Activated naive CD4-positive, alpha-beta T cell treated with anti-CD3 and anti-CD28 coated beads for 36 hours (primary cell): ENCODE measurements at regions not wholly inside any gene's neighbourhood (a gene's known extent, or its start where the extent isn't known, plus 50 kb on each side); places are given as distances from the start of the nearest gene placed in this dataset.

ENCODE experiments used
- CTCF ChIA-PET: fragments of 350-600 bp; sonication (Branson Sonifier 250); formaldehyde crosslinking; loops from one replicate; lab custom pipeline; 2021; ENCODE audit warnings: antibody characterized with exemption; lab: Charles Lee
- DNase-seq: peaks from one replicate; pipeline ENCODE4 v3.0.0-alpha.2; 2020
- H3K27ac Mint-ChIP-seq: one replicate; pipeline ENCODE4 v1.8.0; 2021; ENCODE audit warnings: mild to moderate bottlenecking, mixed read lengths
- H3K27me3 Mint-ChIP-seq: one replicate; pipeline ENCODE4 v1.8.0; 2021; ENCODE audit warnings: low read depth, mixed read lengths
- H3K36me3 Mint-ChIP-seq: one replicate; pipeline ENCODE4 v1.8.0; 2021; ENCODE audit warnings: low read depth, mixed read lengths
- H3K4me1 Mint-ChIP-seq: one replicate; pipeline ENCODE4 v1.8.0; 2021; ENCODE audit warnings: low read depth, mixed read lengths
- H3K4me3 Mint-ChIP-seq: one replicate; pipeline ENCODE4 v1.8.0; 2021; ENCODE audit warnings: mild to moderate bottlenecking, moderate library complexity, mixed read lengths
- H3K9me3 Mint-ChIP-seq: one replicate; pipeline ENCODE4 v1.8.0; 2021; ENCODE audit warnings: mixed read lengths
- intact Hi-C: fragments of 100-400 bp; cut with micrococcal nuclease; formaldehyde crosslinking; loops from one replicate; pipeline ENCODE4 v1.15.1; 2023

- intact Hi-C loops: loop anchor here (10.0 kb wide), 1 partner anchor 293 kb away; no protein-coding TSS in a partner anchor
- H3K9me3 Mint-ChIP-seq: no peaks in the 10 kb centered on the region
- peaks cover 6% of the 10 kb centered on the region for H3K27me3 Mint-ChIP-seq
- H3K36me3 Mint-ChIP-seq: no peaks in the 10 kb centered on the region
- H3K27ac Mint-ChIP-seq: no peak overlapping the region
- no peak for DNase-seq
- CTCF ChIA-PET: no interaction called here
- peaks cover 1% of the 10 kb centered on the region for H3K4me1 Mint-ChIP-seq
- H3K4me3 Mint-ChIP-seq: no peak overlapping the region
Observed at GRCh38 chr5:111851631-111852548, 94.9 kb upstream of the NREP start.

- Mint-ChIP-seq H3K27me3 (peaks cover 6% of the 10 kb centered on the region), H3K27ac (no peak overlapping the region), H3K4me3 (no peak overlapping the region), H3K4me1 (no peaks in the 10 kb centered on the region), H3K9me3 (no peaks in the 10 kb centered on the region), H3K36me3 (no peaks in the 10 kb centered on the region)
- CTCF ChIA-PET: no interaction called here
- intact Hi-C loops: loop anchor here (10.0 kb wide), 1 partner anchor 294 kb away; no protein-coding TSS in a partner anchor
- DNase-seq: no peak
Observed at GRCh38 chr5:111848476-111848875, 91.5 kb upstream of the NREP start.

GRCh38 chr5:111847052-111847925 is 90.3 kb upstream of the NREP start:
- Mint-ChIP-seq H3K9me3 (no peaks in the 10 kb centered on the region), H3K4me1 (no peaks in the 10 kb centered on the region), H3K27ac (no peak overlapping the region), H3K36me3 (no peaks in the 10 kb centered on the region), H3K27me3 (peaks cover 2% of the 10 kb centered on the region), H3K4me3 (no peak overlapping the region)
- CTCF ChIA-PET: no interaction called here
- intact Hi-C loops: loop anchor here (10.0 kb wide), 1 partner anchor 292 kb away; no protein-coding TSS in a partner anchor
- DNase-seq: no peak

- CTCF ChIA-PET: no interaction called here
- no peaks in the 10 kb centered on the region for H3K4me1 Mint-ChIP-seq
- DNase-seq: no peak
- peaks cover 5% of the 10 kb centered on the region for H3K27me3 Mint-ChIP-seq
- H3K4me3 Mint-ChIP-seq: no peak overlapping the region
- no peak overlapping the region for H3K27ac Mint-ChIP-seq
- H3K9me3 Mint-ChIP-seq: no peaks in the 10 kb centered on the region
- no peaks in the 10 kb centered on the region for H3K36me3 Mint-ChIP-seq
- intact Hi-C loops: loop anchor here (10.0 kb wide), 1 partner anchor 285 kb away; no protein-coding TSS in a partner anchor
Observed at GRCh38 chr5:111840036-111840674, 83.2 kb upstream of the NREP start.

GRCh38 chr5:111839438-111839837 is 82.4 kb upstream of the NREP start:
- H3K27ac Mint-ChIP-seq: no peak overlapping the region
- no peaks in the 10 kb centered on the region for H3K9me3 Mint-ChIP-seq
- DNase-seq: no peak
- no peaks in the 10 kb centered on the region for H3K4me1 Mint-ChIP-seq
- peaks cover 5% of the 10 kb centered on the region for H3K27me3 Mint-ChIP-seq
- H3K36me3 Mint-ChIP-seq: no peaks in the 10 kb centered on the region
- H3K4me3 Mint-ChIP-seq: no peak overlapping the region
- CTCF ChIA-PET: no interaction called here
- intact Hi-C loops: no loop called here

- intact Hi-C loops: no loop called here
- H3K27ac Mint-ChIP-seq: no peak overlapping the region
- peaks cover 5% of the 10 kb centered on the region for H3K27me3 Mint-ChIP-seq
Observed at GRCh38 chr5:111836426-111836825, 79.4 kb upstream of the NREP start.

GRCh38 chr5:111834926-111835599 is 78.1 kb upstream of the NREP start:
- Mint-ChIP-seq H3K27ac (no peak overlapping the region), H3K4me1 (no peaks in the 10 kb centered on the region), H3K36me3 (no peaks in the 10 kb centered on the region), H3K9me3 (no peaks in the 10 kb centered on the region), H3K27me3 (peaks cover 5% of the 10 kb centered on the region), H3K4me3 (no peak overlapping the region)
- no peak for DNase-seq
- CTCF ChIA-PET: no interaction called here
- intact Hi-C loops: no loop called here

More at GRCh38 chr5:111836426-111836825, 79.4 kb upstream of the NREP start:
- Mint-ChIP-seq H3K4me3 (no peak overlapping the region), H3K4me1 (no peaks in the 10 kb centered on the region), H3K36me3 (no peaks in the 10 kb centered on the region), H3K9me3 (no peaks in the 10 kb centered on the region)
- no peak for DNase-seq
- CTCF ChIA-PET: no interaction called here

GRCh38 chr5:111830333-111830732 is 73.3 kb upstream of the NREP start:
- Mint-ChIP-seq H3K4me1 (no peaks in the 10 kb centered on the region), H3K27ac (no peak overlapping the region), H3K27me3 (no peaks in the 10 kb centered on the region), H3K4me3 (no peak overlapping the region), H3K9me3 (no peaks in the 10 kb centered on the region), H3K36me3 (no peaks in the 10 kb centered on the region)
- intact Hi-C loops: no loop called here
- DNase-seq: no peak
- CTCF ChIA-PET: interaction anchor here (1.2 kb wide), 1 partner anchor 299 kb away, joined by 3 read pairs; no protein-coding TSS in a partner anchor

- Mint-ChIP-seq H3K27me3 (no peaks in the 10 kb centered on the region), H3K4me1 (no peaks in the 10 kb centered on the region), H3K9me3 (no peaks in the 10 kb centered on the region), H3K36me3 (no peaks in the 10 kb centered on the region), H3K4me3 (no peak overlapping the region), H3K27ac (no peak overlapping the region)
- CTCF ChIA-PET: no interaction called here
- intact Hi-C loops: no loop called here
- DNase-seq: no peak
Observed at GRCh38 chr5:111829701-111830100, 72.7 kb upstream of the NREP start.

- Mint-ChIP-seq H3K4me1 (no peaks in the 10 kb centered on the region), H3K4me3 (no peak overlapping the region), H3K9me3 (no peaks in the 10 kb centered on the region), H3K36me3 (no peaks in the 10 kb centered on the region), H3K27me3 (peaks cover 2% of the 10 kb centered on the region), H3K27ac (no peak overlapping the region)
- no peak for DNase-seq
- intact Hi-C loops: no loop called here
- CTCF ChIA-PET: interaction anchor here (0.6 to 0.7 kb wide), 2 partner anchors 228 to 275 kb away, joined by 3 to 7 read pairs; no protein-coding TSS in a partner anchor
Observed at GRCh38 chr5:111826064-111826463, 69.1 kb upstream of the NREP start.

- intact Hi-C loops: no loop called here
- peaks cover 9% of the 10 kb centered on the region for H3K9me3 Mint-ChIP-seq
- CTCF ChIA-PET: no interaction called here
- no peaks in the 10 kb centered on the region for H3K36me3 Mint-ChIP-seq
- H3K4me3 Mint-ChIP-seq: no peak overlapping the region
- H3K4me1 Mint-ChIP-seq: no peaks in the 10 kb centered on the region
- no peak overlapping the region for H3K27ac Mint-ChIP-seq
- DNase-seq: no peak
- H3K27me3 Mint-ChIP-seq: peaks cover 2% of the 10 kb centered on the region
Observed at GRCh38 chr5:111820072-111820471, 63.1 kb upstream of the NREP start.
